Bronchial epithelial cell (primary cell): ENCODE measurements at regions not wholly inside any gene's neighbourhood (a gene's known extent, or its start where the extent isn't known, plus 50 kb on each side); places are given as distances from the start of the nearest gene placed in this dataset.

Experiments used
- DNase-seq: peaks from one replicate; pipeline ENCODE4 v3.0.0-alpha.2; 2010; ENCODE audit warnings: low read depth
- FAIRE-seq: peaks from 2 replicates; lab custom pipeline; 2011; peaks lifted over from hg19 to GRCh38; lab: Jason Lieb, UNC
- H3K27me3 ChIP-seq: 2 replicates; pipeline ENCODE4 v1.5.1; 2011; ENCODE audit warnings: low read length; ENCODE audit not compliant: control insufficient read depth, insufficient read depth
- H3K36me3 ChIP-seq: 2 replicates; pipeline ENCODE4 v1.5.1; 2011; ENCODE audit warnings: low read length; ENCODE audit not compliant: control insufficient read depth, insufficient read depth
- H3K4me3 ChIP-seq: 2 replicates; pipeline ENCODE4 v1.5.1; 2011; ENCODE audit warnings: mild to moderate bottlenecking, low read depth, low read length, control low read depth
- CTCF ChIP-seq: IDR thresholded peaks from 2 replicates; pipeline ENCODE4 v1.5.1; 2011; ENCODE audit warnings: mild to moderate bottlenecking, moderate library complexity, low read length, control low read depth, inconsistent platforms; ENCODE audit not compliant: insufficient read depth, severe bottlenecking

GRCh38 chr6:148681666-148682065 is 65.2 kb upstream of the UST start:
- Histone ChIP-seq H3K27me3 (no peaks in the 10 kb centered on the region), H3K36me3 (no peaks in the 10 kb centered on the region), H3K4me3 (no peak overlapping the region)
- no peak for TF ChIP-seq CTCF
- DNase-seq, result no peak
- no peak for FAIRE-seq

- FAIRE-seq (no peak), DNase-seq (no peak)
- no peak for TF ChIP-seq CTCF
- Histone ChIP-seq H3K36me3 (no peaks in the 10 kb centered on the region), H3K4me3 (no peak overlapping the region), H3K27me3 (no peaks in the 10 kb centered on the region)
These were observed 64.6 kb upstream of the UST start for GRCh38 chr6:148682252-148682651.

GRCh38 chr6:148682990-148683389 is 63.8 kb upstream of the UST start:
- H3K4me3 ChIP-seq, result no peak overlapping the region
- H3K27me3 ChIP-seq, result no peaks in the 10 kb centered on the region
- no peak for TF ChIP-seq CTCF
- H3K36me3 ChIP-seq, result no peaks in the 10 kb centered on the region
- no peak for FAIRE-seq
- no peak for DNase-seq

GRCh38 chr6:148689168-148689567 is 57.7 kb upstream of the UST start:
- H3K27me3 ChIP-seq, result no peaks in the 10 kb centered on the region
- TF ChIP-seq CTCF, result no peak
- no peaks in the 10 kb centered on the region for H3K36me3 ChIP-seq
- FAIRE-seq (no peak), DNase-seq (peak; percentile 17)
- H3K4me3 ChIP-seq, result no peak overlapping the region

GRCh38 chr6:148693882-148694484 is 52.8 kb upstream of the UST start:
- Histone ChIP-seq H3K36me3 (no peaks in the 10 kb centered on the region), H3K27me3 (no peaks in the 10 kb centered on the region), H3K4me3 (no peak overlapping the region)
- DNase-seq (peak; percentile 27), FAIRE-seq (no peak)
- no peak for TF ChIP-seq CTCF
